ENCODE measurements at regions not wholly inside any gene's neighbourhood (a gene's known extent, or its start where the extent isn't known, plus 50 kb on each side); places are given as distances from the start of the nearest gene placed in this dataset.

GRCh38 chr5:31137676-31138075 lies 55.8 kb upstream of the CDH6 start:
- DNase-seq = no peak

- DNase-seq = no peak
Measured at GRCh38 chr5:31135542-31135941, 57.9 kb upstream of the CDH6 start.

GRCh38 chr5:31133488-31133887 lies 60.0 kb upstream of the CDH6 start:
- no peak for DNase-seq

- no peak for DNase-seq
Measured at GRCh38 chr5:31131381-31131891, 62.0 kb upstream of the CDH6 start.

- no peak for DNase-seq
Measured at GRCh38 chr5:31130676-31131075, 62.8 kb upstream of the CDH6 start.

- no peak for DNase-seq
Measured at GRCh38 chr5:31124651-31125305, 68.7 kb upstream of the CDH6 start.

GRCh38 chr5:31124026-31124425 lies 69.5 kb upstream of the CDH6 start:
- no peak for DNase-seq

- DNase-seq = no peak
Measured at GRCh38 chr5:31122998-31123951, 70.2 kb upstream of the CDH6 start.

- no peak for DNase-seq
Measured at GRCh38 chr5:31121224-31121623, 72.3 kb upstream of the CDH6 start.

GRCh38 chr5:31120642-31120948 lies 72.9 kb upstream of the CDH6 start:
- DNase-seq = no peak

GRCh38 chr5:31119938-31120641 lies 73.4 kb upstream of the CDH6 start:
- no peak for DNase-seq

GRCh38 chr5:31116466-31117031 lies 76.9 kb upstream of the CDH6 start:
- DNase-seq = no peak

GRCh38 chr5:31114817-31115216 lies 78.7 kb upstream of the CDH6 start:
- no peak for DNase-seq

GRCh38 chr5:31113666-31114350 lies 79.7 kb upstream of the CDH6 start:
- no peak for DNase-seq

GRCh38 chr5:31113101-31113500 lies 80.4 kb upstream of the CDH6 start:
- DNase-seq = no peak

- DNase-seq = no peak
Measured at GRCh38 chr5:31107091-31107518, 86.4 kb upstream of the CDH6 start.

- DNase-seq = no peak
Measured at GRCh38 chr5:31106691-31107090, 86.8 kb upstream of the CDH6 start.

GRCh38 chr5:31106278-31106677 lies 87.2 kb upstream of the CDH6 start:
- no peak for DNase-seq

GRCh38 chr5:31104775-31105174 lies 88.7 kb upstream of the CDH6 start:
- no peak for DNase-seq

- DNase-seq = no peak
Measured at GRCh38 chr5:31100781-31101310, 92.6 kb upstream of the CDH6 start.

- no peak for DNase-seq
Measured at GRCh38 chr5:31100047-31100575, 93.4 kb upstream of the CDH6 start.

- no peak for DNase-seq
Measured at GRCh38 chr5:31098811-31099210, 94.7 kb upstream of the CDH6 start.
